WTC11 (cell line): ENCODE measurements at regions not wholly inside any gene's neighbourhood (a gene's known extent, or its start where the extent isn't known, plus 50 kb on each side); places are given as distances from the start of the nearest gene placed in this dataset.

Source experiments
- CREM ChIP-seq: sonication (generic); formaldehyde crosslinking; IDR thresholded peaks from 2 replicates; pipeline ENCODE4 v1.8.1; 2022; ENCODE audit warnings: mild to moderate bottlenecking, missing genetic modification reagents, moderate library complexity
- HMGA2 ChIP-seq: fragments of 250-450 bp; sonication (Bioruptor Pico); IDR thresholded peaks from 2 replicates; pipeline ENCODE4 v1.4.0; 2021; ENCODE audit warnings: mild to moderate bottlenecking, moderate library complexity
- KAT7 ChIP-seq: sonication (generic); formaldehyde crosslinking; IDR thresholded peaks from 2 replicates; pipeline ENCODE4 v1.8.1; 2023; ENCODE audit warnings: missing genetic modification reagents, mild to moderate bottlenecking, borderline replicate concordance
- SMAD3 ChIP-seq: sonication (generic); formaldehyde crosslinking; IDR thresholded peaks from 2 replicates; pipeline ENCODE4 v1.8.0; 2022; ENCODE audit warnings: missing genetic modification reagents, mild to moderate bottlenecking, borderline replicate concordance
- TP53 ChIP-seq: sonication (generic); formaldehyde crosslinking; IDR thresholded peaks from 2 replicates; pipeline ENCODE4 v1.8.1; 2023; ENCODE audit warnings: mild to moderate bottlenecking, missing genetic modification reagents
- ZNF121 ChIP-seq: sonication (generic); formaldehyde crosslinking; IDR thresholded peaks from 2 replicates; pipeline ENCODE4 v1.8.0; 2023; ENCODE audit warnings: missing genetic modification reagents
- ZNF396 ChIP-seq: fragments of 250-450 bp; sonication (Bioruptor Pico); IDR thresholded peaks from 2 replicates; pipeline ENCODE4 v1.8.0; 2021; ENCODE audit warnings: mild to moderate bottlenecking, moderate library complexity, borderline replicate concordance
- TF ChIP-seq, protein P1 (sequence below): fragments of 200-600 bp; IDR thresholded peaks from 2 replicates; pipeline ENCODE4 v1.8.0; 2022; ENCODE audit warnings: antibody characterized with exemption
- TF ChIP-seq, protein P2 (sequence below): sonication (generic); formaldehyde crosslinking; IDR thresholded peaks from 2 replicates; pipeline ENCODE4 v1.8.1; 2022; ENCODE audit warnings: low read depth, mild to moderate bottlenecking, moderate library complexity, missing genetic modification reagents, borderline replicate concordance
- TF ChIP-seq, protein P3 (sequence below): fragments of 250-450 bp; sonication (Bioruptor Pico); IDR thresholded peaks from 2 replicates; pipeline ENCODE4 v1.9.0; 2021; ENCODE audit warnings: mild to moderate bottlenecking
- TF ChIP-seq, protein P4 (sequence below): sonication (generic); formaldehyde crosslinking; IDR thresholded peaks from 2 replicates; pipeline ENCODE4 v1.8.0; 2022; ENCODE audit warnings: mild to moderate bottlenecking, missing genetic modification reagents
- TF ChIP-seq, protein P5 (sequence below): sonication (generic); formaldehyde crosslinking; IDR thresholded peaks from 2 replicates; pipeline ENCODE4 v1.8.0; 2022; ENCODE audit warnings: mild to moderate bottlenecking, missing genetic modification reagents
- TF ChIP-seq, protein P6 (sequence below): sonication (generic); formaldehyde crosslinking; IDR thresholded peaks from 2 replicates; pipeline ENCODE4 v1.8.1; 2023; ENCODE audit warnings: mild to moderate bottlenecking, missing genetic modification reagents, moderate library complexity

DNA sequence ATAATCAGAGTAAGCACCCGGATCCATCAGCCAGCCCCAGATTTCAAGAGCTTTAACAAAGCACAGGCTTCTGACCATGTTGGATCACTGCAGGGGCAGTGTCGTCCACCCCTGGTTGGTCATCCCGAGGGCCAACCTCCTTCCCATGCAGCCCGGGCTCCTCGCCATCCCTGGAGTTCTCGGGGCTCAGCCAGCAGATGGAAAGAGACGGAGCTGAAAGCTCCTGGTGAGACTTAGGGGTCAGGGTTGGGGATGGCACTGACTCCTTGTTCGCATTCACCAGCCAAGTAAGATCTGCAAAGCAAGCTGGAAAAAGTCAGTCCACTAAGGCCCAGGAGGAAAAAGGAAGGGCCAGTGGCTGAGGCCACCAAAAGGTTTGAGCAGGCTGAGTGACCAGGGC is 888.9 kb downstream of the BRD1 start:
- TF ChIP-seq TP53 (CRISPR knock-in tag) = no peak
- TF ChIP-seq, protein P1, sequence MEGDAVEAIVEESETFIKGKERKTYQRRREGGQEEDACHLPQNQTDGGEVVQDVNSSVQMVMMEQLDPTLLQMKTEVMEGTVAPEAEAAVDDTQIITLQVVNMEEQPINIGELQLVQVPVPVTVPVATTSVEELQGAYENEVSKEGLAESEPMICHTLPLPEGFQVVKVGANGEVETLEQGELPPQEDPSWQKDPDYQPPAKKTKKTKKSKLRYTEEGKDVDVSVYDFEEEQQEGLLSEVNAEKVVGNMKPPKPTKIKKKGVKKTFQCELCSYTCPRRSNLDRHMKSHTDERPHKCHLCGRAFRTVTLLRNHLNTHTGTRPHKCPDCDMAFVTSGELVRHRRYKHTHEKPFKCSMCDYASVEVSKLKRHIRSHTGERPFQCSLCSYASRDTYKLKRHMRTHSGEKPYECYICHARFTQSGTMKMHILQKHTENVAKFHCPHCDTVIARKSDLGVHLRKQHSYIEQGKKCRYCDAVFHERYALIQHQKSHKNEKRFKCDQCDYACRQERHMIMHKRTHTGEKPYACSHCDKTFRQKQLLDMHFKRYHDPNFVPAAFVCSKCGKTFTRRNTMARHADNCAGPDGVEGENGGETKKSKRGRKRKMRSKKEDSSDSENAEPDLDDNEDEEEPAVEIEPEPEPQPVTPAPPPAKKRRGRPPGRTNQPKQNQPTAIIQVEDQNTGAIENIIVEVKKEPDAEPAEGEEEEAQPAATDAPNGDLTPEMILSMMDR = no peak
- TF ChIP-seq, protein P2, sequence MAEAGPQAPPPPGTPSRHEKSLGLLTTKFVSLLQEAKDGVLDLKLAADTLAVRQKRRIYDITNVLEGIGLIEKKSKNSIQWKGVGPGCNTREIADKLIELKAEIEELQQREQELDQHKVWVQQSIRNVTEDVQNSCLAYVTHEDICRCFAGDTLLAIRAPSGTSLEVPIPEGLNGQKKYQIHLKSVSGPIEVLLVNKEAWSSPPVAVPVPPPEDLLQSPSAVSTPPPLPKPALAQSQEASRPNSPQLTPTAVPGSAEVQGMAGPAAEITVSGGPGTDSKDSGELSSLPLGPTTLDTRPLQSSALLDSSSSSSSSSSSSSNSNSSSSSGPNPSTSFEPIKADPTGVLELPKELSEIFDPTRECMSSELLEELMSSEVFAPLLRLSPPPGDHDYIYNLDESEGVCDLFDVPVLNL (CRISPR knock-in tag) = no peak
- TF ChIP-seq CREM (CRISPR knock-in tag) = no peak
- TF ChIP-seq, protein P3, sequence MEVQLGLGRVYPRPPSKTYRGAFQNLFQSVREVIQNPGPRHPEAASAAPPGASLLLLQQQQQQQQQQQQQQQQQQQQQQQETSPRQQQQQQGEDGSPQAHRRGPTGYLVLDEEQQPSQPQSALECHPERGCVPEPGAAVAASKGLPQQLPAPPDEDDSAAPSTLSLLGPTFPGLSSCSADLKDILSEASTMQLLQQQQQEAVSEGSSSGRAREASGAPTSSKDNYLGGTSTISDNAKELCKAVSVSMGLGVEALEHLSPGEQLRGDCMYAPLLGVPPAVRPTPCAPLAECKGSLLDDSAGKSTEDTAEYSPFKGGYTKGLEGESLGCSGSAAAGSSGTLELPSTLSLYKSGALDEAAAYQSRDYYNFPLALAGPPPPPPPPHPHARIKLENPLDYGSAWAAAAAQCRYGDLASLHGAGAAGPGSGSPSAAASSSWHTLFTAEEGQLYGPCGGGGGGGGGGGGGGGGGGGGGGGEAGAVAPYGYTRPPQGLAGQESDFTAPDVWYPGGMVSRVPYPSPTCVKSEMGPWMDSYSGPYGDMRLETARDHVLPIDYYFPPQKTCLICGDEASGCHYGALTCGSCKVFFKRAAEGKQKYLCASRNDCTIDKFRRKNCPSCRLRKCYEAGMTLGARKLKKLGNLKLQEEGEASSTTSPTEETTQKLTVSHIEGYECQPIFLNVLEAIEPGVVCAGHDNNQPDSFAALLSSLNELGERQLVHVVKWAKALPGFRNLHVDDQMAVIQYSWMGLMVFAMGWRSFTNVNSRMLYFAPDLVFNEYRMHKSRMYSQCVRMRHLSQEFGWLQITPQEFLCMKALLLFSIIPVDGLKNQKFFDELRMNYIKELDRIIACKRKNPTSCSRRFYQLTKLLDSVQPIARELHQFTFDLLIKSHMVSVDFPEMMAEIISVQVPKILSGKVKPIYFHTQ (CRISPR knock-in tag) = no peak
- TF ChIP-seq, protein P4, sequence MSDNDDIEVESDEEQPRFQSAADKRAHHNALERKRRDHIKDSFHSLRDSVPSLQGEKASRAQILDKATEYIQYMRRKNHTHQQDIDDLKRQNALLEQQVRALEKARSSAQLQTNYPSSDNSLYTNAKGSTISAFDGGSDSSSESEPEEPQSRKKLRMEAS (CRISPR knock-in tag) = no peak
- no peak for TF ChIP-seq HMGA2 (CRISPR knock-in tag)
- TF ChIP-seq KAT7 (CRISPR knock-in tag) = no peak
- TF ChIP-seq ZNF121 (CRISPR knock-in tag) = no peak
- TF ChIP-seq, protein P5, sequence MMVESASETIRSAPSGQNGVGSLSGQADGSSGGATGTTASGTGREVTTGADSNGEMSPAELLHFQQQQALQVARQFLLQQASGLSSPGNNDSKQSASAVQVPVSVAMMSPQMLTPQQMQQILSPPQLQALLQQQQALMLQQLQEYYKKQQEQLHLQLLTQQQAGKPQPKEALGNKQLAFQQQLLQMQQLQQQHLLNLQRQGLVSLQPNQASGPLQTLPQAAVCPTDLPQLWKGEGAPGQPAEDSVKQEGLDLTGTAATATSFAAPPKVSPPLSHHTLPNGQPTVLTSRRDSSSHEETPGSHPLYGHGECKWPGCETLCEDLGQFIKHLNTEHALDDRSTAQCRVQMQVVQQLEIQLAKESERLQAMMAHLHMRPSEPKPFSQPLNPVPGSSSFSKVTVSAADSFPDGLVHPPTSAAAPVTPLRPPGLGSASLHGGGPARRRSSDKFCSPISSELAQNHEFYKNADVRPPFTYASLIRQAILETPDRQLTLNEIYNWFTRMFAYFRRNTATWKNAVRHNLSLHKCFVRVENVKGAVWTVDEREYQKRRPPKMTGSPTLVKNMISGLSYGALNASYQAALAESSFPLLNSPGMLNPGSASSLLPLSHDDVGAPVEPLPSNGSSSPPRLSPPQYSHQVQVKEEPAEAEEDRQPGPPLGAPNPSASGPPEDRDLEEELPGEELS (CRISPR knock-in tag) = no peak
- TF ChIP-seq SMAD3 = no peak
- TF ChIP-seq, protein P6, sequence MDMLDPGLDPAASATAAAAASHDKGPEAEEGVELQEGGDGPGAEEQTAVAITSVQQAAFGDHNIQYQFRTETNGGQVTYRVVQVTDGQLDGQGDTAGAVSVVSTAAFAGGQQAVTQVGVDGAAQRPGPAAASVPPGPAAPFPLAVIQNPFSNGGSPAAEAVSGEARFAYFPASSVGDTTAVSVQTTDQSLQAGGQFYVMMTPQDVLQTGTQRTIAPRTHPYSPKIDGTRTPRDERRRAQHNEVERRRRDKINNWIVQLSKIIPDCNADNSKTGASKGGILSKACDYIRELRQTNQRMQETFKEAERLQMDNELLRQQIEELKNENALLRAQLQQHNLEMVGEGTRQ = no peak
- TF ChIP-seq ZNF396 (CRISPR knock-in tag) = no peak
